Duodenal mucosa (tissue), 2 donors: ENCODE measurements at regions not wholly inside any gene's neighbourhood (a gene's known extent, or its start where the extent isn't known, plus 50 kb on each side); places are given as distances from the start of the nearest gene placed in this dataset.

Experiments
- H3K27ac ChIP-seq: one replicate; pipeline ENCODE4 v1.7.0; 2013; ENCODE audit warnings: low read depth, low read length
- H3K27me3 ChIP-seq, 2 donors: one replicate each; pipeline ENCODE4 v1.7.0; 2013; ENCODE audit warnings: low read length in 2 of 2, control low read depth in 1 of 2; ENCODE audit not compliant: insufficient read depth in 2 of 2, control insufficient read depth in 1 of 2
- H3K36me3 ChIP-seq, 2 donors: one replicate each; pipeline ENCODE4 v1.7.0; 2013; ENCODE audit warnings: low read length in 2 of 2, control low read depth in 1 of 2; ENCODE audit not compliant: insufficient read depth in 2 of 2, control insufficient read depth in 1 of 2
- H3K4me1 ChIP-seq, 2 donors: one replicate each; pipeline ENCODE4 v1.7.0; 2013; ENCODE audit warnings: low read length in 2 of 2, control low read depth in 1 of 2; ENCODE audit not compliant: insufficient read depth in 2 of 2, control insufficient read depth in 1 of 2
- H3K4me3 ChIP-seq, 2 donors: one replicate each; pipeline ENCODE4 v1.7.0; 2013; ENCODE audit warnings: low read length in 2 of 2, low read depth in 1 of 2
- H3K9ac ChIP-seq, 2 donors: one replicate each; pipeline ENCODE4 v1.7.0; 2013; ENCODE audit warnings: low read length in 2 of 2, low read depth in 1 of 2
- H3K9me3 ChIP-seq, 2 donors: one replicate each; pipeline ENCODE4 v1.7.0; 2013; ENCODE audit warnings: low read length in 2 of 2, control low read depth in 1 of 2; ENCODE audit not compliant: control insufficient read depth in 1 of 2

- Histone ChIP-seq H3K9me3 (peaks cover 0 to under 1% of the 10 kb centered on the region in 2 donors), H3K27me3 (no peaks in the 10 kb centered on the region), H3K9ac (no peak overlapping the region), H3K36me3 (no peaks in the 10 kb centered on the region), H3K4me3 (no peak overlapping the region), H3K4me1 (peaks cover 10 to 11% of the 10 kb centered on the region in 2 donors), H3K27ac (no peak overlapping the region)
These were observed 98.9 kb upstream of the TLE3 start for GRCh38 chr15:70196372-70197316.

- Histone ChIP-seq H3K27ac (no peak overlapping the region), H3K4me3 (no peak overlapping the region), H3K9me3 (peaks cover 0 to 5% of the 10 kb centered on the region in 2 donors), H3K36me3 (no peaks in the 10 kb centered on the region), H3K9ac (no peak overlapping the region), H3K27me3 (no peaks in the 10 kb centered on the region), H3K4me1 (peaks cover 10 to 11% of the 10 kb centered on the region in 2 donors)
These were observed 98.0 kb upstream of the TLE3 start for GRCh38 chr15:70195587-70196305.

GRCh38 chr15:70195171-70195570 is 97.5 kb upstream of the TLE3 start:
- H3K36me3 ChIP-seq: no peaks in the 10 kb centered on the region
- no peak overlapping the region for H3K4me3 ChIP-seq
- H3K27me3 ChIP-seq: no peaks in the 10 kb centered on the region
- H3K4me1 ChIP-seq: peaks cover 10 to 11% of the 10 kb centered on the region in 2 donors
- no peak overlapping the region for H3K27ac ChIP-seq
- peaks cover 0 to 5% of the 10 kb centered on the region in 2 donors for H3K9me3 ChIP-seq
- H3K9ac ChIP-seq: no peak overlapping the region

- no peak overlapping the region for H3K4me3 ChIP-seq
- no peak overlapping the region for H3K9ac ChIP-seq
- no peak overlapping the region for H3K27ac ChIP-seq
- peaks cover 0 to 5% of the 10 kb centered on the region in 2 donors for H3K9me3 ChIP-seq
- H3K4me1 ChIP-seq: peaks cover 10 to 11% of the 10 kb centered on the region in 2 donors
- H3K27me3 ChIP-seq: no peaks in the 10 kb centered on the region
- H3K36me3 ChIP-seq: no peaks in the 10 kb centered on the region
These were observed 96.5 kb upstream of the TLE3 start for GRCh38 chr15:70194266-70194665.

- H3K27ac ChIP-seq: no peak overlapping the region
These were observed 96.0 kb upstream of the TLE3 start for GRCh38 chr15:70193734-70194133.

GRCh38 chr15:70192490-70192889 is 94.8 kb upstream of the TLE3 start:
- peaks cover 0 to 5% of the 10 kb centered on the region in 2 donors for H3K9me3 ChIP-seq
- no peak overlapping the region for H3K4me3 ChIP-seq
- H3K9ac ChIP-seq: no peak overlapping the region
- H3K27me3 ChIP-seq: no peaks in the 10 kb centered on the region
- no peak overlapping the region for H3K27ac ChIP-seq
- no peaks in the 10 kb centered on the region for H3K36me3 ChIP-seq
- H3K4me1 ChIP-seq: peaks cover 10 to 11% of the 10 kb centered on the region in 2 donors

More at GRCh38 chr15:70193734-70194133, 96.0 kb upstream of the TLE3 start:
- Histone ChIP-seq H3K36me3 (no peaks in the 10 kb centered on the region), H3K9ac (no peak overlapping the region), H3K27me3 (no peaks in the 10 kb centered on the region), H3K9me3 (peaks cover 0 to 5% of the 10 kb centered on the region in 2 donors), H3K4me1 (peaks cover 10 to 11% of the 10 kb centered on the region in 2 donors), H3K4me3 (no peak overlapping the region)

- Histone ChIP-seq H3K27ac (no peak overlapping the region), H3K4me1 (peaks cover 10 to 11% of the 10 kb centered on the region in 2 donors), H3K36me3 (no peaks in the 10 kb centered on the region), H3K27me3 (no peaks in the 10 kb centered on the region), H3K9me3 (peaks cover 0 to 5% of the 10 kb centered on the region in 2 donors), H3K9ac (no peak overlapping the region), H3K4me3 (no peak overlapping the region)
These were observed 94.3 kb upstream of the TLE3 start for GRCh38 chr15:70192041-70192440.

GRCh38 chr15:70190965-70191364 is 93.2 kb upstream of the TLE3 start:
- no peaks in the 10 kb centered on the region for H3K27me3 ChIP-seq
- H3K4me1 ChIP-seq: peaks cover 10 to 11% of the 10 kb centered on the region in 2 donors
- H3K9ac ChIP-seq: no peak overlapping the region
- H3K4me3 ChIP-seq: no peak overlapping the region
- peaks cover 0 to 5% of the 10 kb centered on the region in 2 donors for H3K9me3 ChIP-seq
- H3K36me3 ChIP-seq: no peaks in the 10 kb centered on the region
- H3K27ac ChIP-seq: no peak overlapping the region

GRCh38 chr15:70189826-70190695 is 92.3 kb upstream of the TLE3 start:
- peaks cover 4 to 11% of the 10 kb centered on the region in 2 donors for H3K4me1 ChIP-seq
- peaks cover 0 to 5% of the 10 kb centered on the region in 2 donors for H3K9me3 ChIP-seq
- no peaks in the 10 kb centered on the region for H3K36me3 ChIP-seq
- H3K9ac ChIP-seq: no peak overlapping the region
- no peak overlapping the region for H3K27ac ChIP-seq
- no peaks in the 10 kb centered on the region for H3K27me3 ChIP-seq
- H3K4me3 ChIP-seq: no peak overlapping the region
